ENCODE measurements at regions not wholly inside any gene's neighbourhood (a gene's known extent, or its start where the extent isn't known, plus 50 kb on each side); places are given as distances from the start of the nearest gene placed in this dataset.
"Not testable (repeated sequence)": the region's sequence is repeated elsewhere in the genome, so short reads cannot be mapped to it uniquely, and the experiment has no call there.

GRCh38 chr11:94235772-94236171 is 68.6 kb upstream of the IZUMO1R start:
- peaks cover 26% of the 10 kb centered on the region for H3K9me3 ChIP-seq
- not testable (repeated sequence) for H3K9ac ChIP-seq, H3K36me3 ChIP-seq, H3K4me3 ChIP-seq, H4K20me1 ChIP-seq, H3K4me1 ChIP-seq, H3K27ac ChIP-seq, H3K27me3 ChIP-seq, H3K4me2 ChIP-seq

DNA sequence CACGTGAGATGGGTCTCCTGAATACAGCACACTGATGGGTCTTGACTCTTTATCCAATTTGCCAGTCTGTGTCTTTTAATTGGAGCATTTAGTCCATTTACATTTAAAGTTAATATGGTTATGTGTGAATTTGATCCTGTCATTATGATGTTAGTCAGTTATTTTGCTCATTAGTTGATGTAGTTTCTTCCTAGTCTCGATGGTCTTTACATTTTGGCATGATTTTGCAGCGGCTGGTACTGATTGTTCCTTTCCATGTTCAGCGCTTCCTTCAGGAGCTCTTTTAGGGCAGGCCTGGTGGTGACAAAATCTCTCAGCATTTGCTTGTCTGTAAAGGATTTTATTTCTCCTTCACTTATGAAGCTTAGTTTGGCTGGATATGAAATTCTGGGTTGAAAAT is 68.0 kb upstream of the IZUMO1R start:
- not testable (repeated sequence) for H3K9ac ChIP-seq, H4K20me1 ChIP-seq, H3K4me3 ChIP-seq, H3K36me3 ChIP-seq, H3K27ac ChIP-seq, H3K4me2 ChIP-seq, H3K4me1 ChIP-seq, H3K27me3 ChIP-seq
- peaks cover 22% of the 10 kb centered on the region for H3K9me3 ChIP-seq

DNA sequence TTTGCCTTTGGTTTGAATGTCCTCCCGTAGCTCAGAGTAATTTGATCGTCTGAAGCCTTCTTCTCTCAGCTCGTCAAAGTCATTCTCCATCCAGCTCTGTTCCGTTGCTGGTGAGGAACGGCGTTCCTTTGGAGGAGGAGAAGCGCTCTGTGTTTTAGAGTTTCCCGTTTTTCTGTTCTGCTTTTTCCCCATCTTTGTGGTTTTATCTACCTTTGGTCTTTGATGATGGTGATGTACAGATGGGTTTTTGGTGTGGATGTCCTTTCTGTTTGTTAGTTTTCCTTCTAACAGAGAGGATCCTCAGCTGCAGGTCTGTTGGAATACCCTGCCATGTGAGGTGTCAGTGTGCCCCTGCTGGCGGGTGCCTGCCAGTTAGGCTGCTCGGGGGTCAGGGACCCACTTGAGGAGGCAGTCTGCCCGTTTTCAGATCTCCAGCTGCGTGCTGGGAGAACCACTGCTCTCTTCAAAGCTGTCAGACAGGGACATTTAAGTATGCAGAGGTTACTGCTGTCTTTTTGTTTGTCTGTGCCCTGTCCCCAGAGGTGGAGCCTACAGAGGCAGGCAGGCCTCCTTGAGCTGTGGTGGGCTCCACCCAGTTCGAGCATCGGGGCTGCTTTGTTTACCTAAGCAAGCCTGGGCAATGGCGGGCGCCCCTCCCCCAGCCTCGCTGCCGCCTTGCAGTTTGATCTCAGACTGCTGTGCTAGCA is 66.8 kb upstream of the IZUMO1R start:
- not testable (repeated sequence) for H3K4me2 ChIP-seq, H3K27me3 ChIP-seq, H3K36me3 ChIP-seq, H3K4me1 ChIP-seq, H3K4me3 ChIP-seq, H4K20me1 ChIP-seq, H3K27ac ChIP-seq, H3K9ac ChIP-seq
- peaks cover 22% of the 10 kb centered on the region for H3K9me3 ChIP-seq

DNA sequence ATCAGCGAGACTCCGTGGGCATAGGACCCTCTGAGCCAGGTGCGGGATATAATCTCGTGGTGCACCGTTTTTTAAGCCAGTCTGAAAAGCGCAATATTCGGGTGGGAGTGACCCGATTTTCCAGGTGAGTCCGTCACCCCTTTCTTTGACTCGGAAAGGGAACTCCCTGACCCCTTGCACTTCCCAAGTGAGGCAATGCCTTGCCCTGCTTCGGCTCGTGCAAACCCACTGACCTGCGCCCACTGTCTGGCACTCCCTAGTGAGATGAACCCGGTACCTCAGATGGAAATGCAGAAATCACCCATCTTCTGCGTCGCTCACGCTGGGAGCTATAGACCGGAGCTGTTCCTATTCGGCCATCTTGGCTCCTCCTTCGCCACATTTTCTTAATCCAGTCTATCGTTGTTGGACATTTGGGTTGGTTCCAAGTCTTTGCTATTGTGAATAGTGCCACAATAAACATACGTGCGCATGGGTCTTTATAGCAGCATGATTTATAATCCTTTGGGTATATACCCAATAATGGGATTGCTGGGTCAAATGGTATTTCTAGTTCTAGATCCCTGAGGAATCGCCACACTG is 66.1 kb upstream of the IZUMO1R start:
- not testable (repeated sequence) for H3K36me3 ChIP-seq, H3K27ac ChIP-seq, H3K27me3 ChIP-seq, H4K20me1 ChIP-seq, H3K4me2 ChIP-seq, H3K4me1 ChIP-seq, H3K9ac ChIP-seq, H3K4me3 ChIP-seq
- H3K9me3 ChIP-seq: peaks cover 22% of the 10 kb centered on the region

DNA sequence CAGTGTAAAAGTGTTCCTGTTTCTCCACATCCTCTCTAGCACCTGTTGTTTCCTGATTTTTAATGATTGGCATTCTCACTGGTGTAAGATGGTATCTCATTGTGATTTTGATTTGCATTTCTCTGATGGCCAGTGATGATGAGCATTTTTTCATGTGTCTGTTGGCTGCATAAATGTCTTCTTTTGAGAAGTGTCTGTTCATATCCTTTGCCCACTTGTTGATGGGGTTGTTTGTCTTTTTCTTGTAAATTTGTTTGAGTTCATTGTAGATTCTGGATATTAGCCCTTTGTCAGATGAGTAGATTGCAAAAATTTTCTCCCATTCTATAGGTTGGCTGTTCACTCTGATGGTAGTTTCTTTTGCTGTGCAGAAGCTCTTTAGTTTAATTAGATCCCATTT is 65.6 kb upstream of the IZUMO1R start:
- not testable (repeated sequence) for H3K27ac ChIP-seq, H4K20me1 ChIP-seq, H3K27me3 ChIP-seq, H3K9ac ChIP-seq, H3K36me3 ChIP-seq, H3K4me1 ChIP-seq, H3K4me2 ChIP-seq, H3K4me3 ChIP-seq
- peaks cover 22% of the 10 kb centered on the region for H3K9me3 ChIP-seq

DNA sequence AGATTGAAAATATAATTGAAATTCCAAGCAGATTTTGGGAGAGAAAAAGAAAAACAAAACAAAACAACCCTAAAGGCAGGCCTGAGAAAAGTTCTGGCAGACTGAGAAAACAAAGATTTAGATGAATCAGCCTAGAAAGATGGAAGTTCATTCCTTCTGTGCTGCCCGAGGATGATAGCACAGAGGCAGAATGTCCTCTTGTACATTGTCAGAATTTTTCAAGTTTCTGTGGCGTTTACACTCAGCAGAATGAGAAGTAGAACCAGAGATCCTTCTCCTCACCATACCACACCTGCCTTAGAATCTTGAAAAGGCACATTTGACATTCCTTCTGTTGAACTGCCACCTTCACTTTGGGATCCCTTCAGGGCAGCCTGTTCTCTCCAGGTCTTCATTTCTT is 62.5 kb upstream of the IZUMO1R start:
- Histone ChIP-seq H3K9me3 (peaks cover 17% of the 10 kb centered on the region), H3K27ac (no peak overlapping the region), H3K36me3 (no peaks in the 10 kb centered on the region)

GRCh38 chr11:94243571-94244515 is 60.5 kb upstream of the IZUMO1R start:
- Histone ChIP-seq H4K20me1 (no peaks in the 10 kb centered on the region), H3K27ac (no peak overlapping the region), H3K27me3 (no peaks in the 10 kb centered on the region), H3K36me3 (no peaks in the 10 kb centered on the region), H3K4me3 (no peak overlapping the region), H3K9ac (no peak overlapping the region), H3K4me1 (peaks cover 12% of the 10 kb centered on the region), H3K4me2 (peak overlapping the region; percentile 28; the same call in 1 of the 2 replicates), H3K9me3 (peaks cover under 1% of the 10 kb centered on the region; the same call in 1 of the 2 replicates)
- TF ChIP-seq Cebpa-rat (IDR thresholded peaks at IDR 0.05): no peak

More for the DNA sequence above, 62.5 kb upstream of the IZUMO1R start:
- Histone ChIP-seq H3K4me2 (no peak overlapping the region), H3K4me1 (peaks cover 12% of the 10 kb centered on the region), H3K9ac (no peak overlapping the region), H3K4me3 (no peak overlapping the region), H3K27me3 (no peaks in the 10 kb centered on the region), H4K20me1 (no peaks in the 10 kb centered on the region)
- TF ChIP-seq Cebpa-rat (IDR thresholded peaks at IDR 0.05): no peak

DNA sequence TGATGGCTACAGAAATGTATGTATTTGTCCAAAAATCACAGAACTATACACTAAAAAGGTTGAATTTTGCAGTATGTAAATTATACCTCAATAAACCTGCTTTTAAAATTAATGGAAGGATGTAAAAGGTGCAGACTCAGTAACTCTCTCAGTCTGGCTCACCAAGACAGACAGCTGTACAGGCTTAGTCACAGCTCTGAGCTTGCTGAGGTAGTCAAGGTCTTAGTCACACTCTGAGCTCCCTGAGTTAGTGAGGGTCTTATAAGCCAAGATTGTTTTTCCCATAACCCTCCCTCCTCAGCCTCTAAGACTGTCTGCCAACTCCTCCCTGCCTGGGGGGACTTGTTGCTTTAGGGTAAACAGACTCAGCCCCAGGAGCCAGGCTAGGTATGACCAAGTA is 59.3 kb upstream of the IZUMO1R start:
- H3K4me1 ChIP-seq: peaks cover 12% of the 10 kb centered on the region
- no peaks in the 10 kb centered on the region for H3K36me3 ChIP-seq
- H4K20me1 ChIP-seq: no peaks in the 10 kb centered on the region
- H3K4me3 ChIP-seq: no peak overlapping the region
- H3K27me3 ChIP-seq: no peaks in the 10 kb centered on the region
- H3K4me2 ChIP-seq: no peak overlapping the region
- H3K9ac ChIP-seq: no peak overlapping the region
- H3K9me3 ChIP-seq: no peaks in the 10 kb centered on the region
- TF ChIP-seq Cebpa-rat (IDR thresholded peaks at IDR 0.05): no peak
- H3K27ac ChIP-seq: no peak overlapping the region

- not testable (repeated sequence) for H4K20me1 ChIP-seq, H3K9me3 ChIP-seq, H3K27me3 ChIP-seq, H3K36me3 ChIP-seq, H3K4me2 ChIP-seq, H3K4me3 ChIP-seq, H3K9ac ChIP-seq, H3K27ac ChIP-seq
- peaks cover 12% of the 10 kb centered on the region for H3K4me1 ChIP-seq
Measured at GRCh38 chr11:94248301-94248700, 56.1 kb upstream of the IZUMO1R start.

DNA sequence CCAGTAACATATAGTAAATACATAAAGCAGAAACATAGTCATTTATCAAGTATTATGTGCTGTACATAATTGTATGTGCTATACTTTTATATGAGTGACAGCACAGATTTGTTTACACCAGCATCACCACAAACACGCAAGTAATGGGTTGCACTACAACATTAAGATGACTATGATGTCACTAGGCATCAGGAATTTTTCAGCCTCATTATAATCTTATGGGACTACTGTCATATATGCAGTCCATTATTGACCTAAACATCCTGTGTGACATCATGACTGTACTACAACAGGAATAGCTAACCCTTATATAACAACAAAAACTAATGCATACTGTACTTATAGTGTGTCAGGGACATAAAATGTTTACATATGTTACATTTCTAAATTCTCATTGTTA is 50.2 kb upstream of the IZUMO1R start:
- H3K4me3 ChIP-seq: no peak overlapping the region
- no peaks in the 10 kb centered on the region for H4K20me1 ChIP-seq
- no peak overlapping the region for H3K27ac ChIP-seq
- H3K9ac ChIP-seq: no peak overlapping the region
- H3K4me2 ChIP-seq: no peak overlapping the region
- H3K27me3 ChIP-seq: no peaks in the 10 kb centered on the region
- no peak for TF ChIP-seq Cebpa-rat (IDR thresholded peaks at IDR 0.05)
- H3K4me1 ChIP-seq: no peaks in the 10 kb centered on the region
- H3K9me3 ChIP-seq: no peaks in the 10 kb centered on the region
- H3K36me3 ChIP-seq: no peaks in the 10 kb centered on the region
